Activated naive CD4-positive, alpha-beta T cell treated with anti-CD3 and anti-CD28 coated beads for 36 hours (primary cell): ENCODE measurements at regions not wholly inside any gene's neighbourhood (a gene's known extent, or its start where the extent isn't known, plus 50 kb on each side); places are given as distances from the start of the nearest gene placed in this dataset.
"Not testable (repeated sequence)": the region's sequence is repeated elsewhere in the genome, so short reads cannot be mapped to it uniquely, and the experiment has no call there.

Experiments used
- CTCF ChIA-PET: fragments of 350-600 bp; sonication (Branson Sonifier 250); formaldehyde crosslinking; loops from one replicate; lab custom pipeline; 2021; ENCODE audit warnings: antibody characterized with exemption; lab: Charles Lee
- DNase-seq: peaks from one replicate; pipeline ENCODE4 v3.0.0-alpha.2; 2020
- H3K27ac Mint-ChIP-seq: one replicate; pipeline ENCODE4 v1.8.0; 2021; ENCODE audit warnings: mild to moderate bottlenecking, mixed read lengths
- H3K27me3 Mint-ChIP-seq: one replicate; pipeline ENCODE4 v1.8.0; 2021; ENCODE audit warnings: low read depth, mixed read lengths
- H3K36me3 Mint-ChIP-seq: one replicate; pipeline ENCODE4 v1.8.0; 2021; ENCODE audit warnings: low read depth, mixed read lengths
- H3K4me1 Mint-ChIP-seq: one replicate; pipeline ENCODE4 v1.8.0; 2021; ENCODE audit warnings: low read depth, mixed read lengths
- H3K4me3 Mint-ChIP-seq: one replicate; pipeline ENCODE4 v1.8.0; 2021; ENCODE audit warnings: mild to moderate bottlenecking, moderate library complexity, mixed read lengths
- H3K9me3 Mint-ChIP-seq: one replicate; pipeline ENCODE4 v1.8.0; 2021; ENCODE audit warnings: mixed read lengths
- intact Hi-C: fragments of 100-400 bp; cut with micrococcal nuclease; formaldehyde crosslinking; loops from one replicate; pipeline ENCODE4 v1.15.1; 2023

DNA sequence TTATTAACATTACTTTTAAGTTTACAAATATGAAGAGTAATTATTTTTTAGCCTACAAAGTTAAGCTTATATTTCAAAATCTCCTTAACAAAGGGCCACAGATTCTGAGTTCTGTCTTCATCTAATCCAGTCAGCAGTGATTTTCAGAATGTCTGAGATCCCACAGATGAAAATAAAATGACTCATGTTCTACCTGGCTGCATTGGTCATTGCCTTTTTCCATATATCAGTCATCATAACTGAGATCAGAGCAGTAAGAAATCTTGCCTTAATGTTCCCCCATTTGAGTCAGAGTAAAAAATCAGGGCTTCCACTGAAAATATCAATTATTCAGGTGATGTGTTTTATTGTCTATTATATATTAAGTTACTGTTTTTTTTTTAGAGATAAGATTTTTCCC lies 416.1 kb downstream of the MRPL39 start:
- intact Hi-C loops: no loop called here
- no peaks in the 10 kb centered on the region for H3K4me1 Mint-ChIP-seq
- H3K4me3 Mint-ChIP-seq: no peak overlapping the region
- no peaks in the 10 kb centered on the region for H3K9me3 Mint-ChIP-seq
- H3K36me3 Mint-ChIP-seq: no peaks in the 10 kb centered on the region
- no peak overlapping the region for H3K27ac Mint-ChIP-seq
- DNase-seq: no peak
- CTCF ChIA-PET: no interaction called here
- no peaks in the 10 kb centered on the region for H3K27me3 Mint-ChIP-seq

DNA sequence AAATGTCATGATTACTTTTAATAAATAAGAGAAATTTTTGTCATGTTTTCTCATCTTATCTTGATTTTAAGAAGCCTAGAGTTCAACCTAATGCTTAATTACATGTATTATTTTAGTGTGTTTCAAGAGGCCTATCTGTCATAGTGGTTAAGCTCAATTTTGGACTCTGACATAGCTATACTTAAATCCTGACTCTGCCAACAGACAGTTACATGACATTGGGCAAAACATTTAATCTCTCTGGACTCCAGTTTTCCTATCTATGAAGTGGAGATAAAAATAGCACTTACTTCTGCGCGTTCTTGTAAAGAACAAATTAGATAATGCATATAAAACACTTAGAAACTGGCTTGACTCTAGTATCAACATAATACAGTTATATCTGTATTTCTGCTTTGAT lies 417.8 kb downstream of the MRPL39 start:
- no peaks in the 10 kb centered on the region for H3K9me3 Mint-ChIP-seq
- intact Hi-C loops: no loop called here
- CTCF ChIA-PET: no interaction called here
- H3K4me1 Mint-ChIP-seq: no peaks in the 10 kb centered on the region
- no peak for DNase-seq
- no peak overlapping the region for H3K4me3 Mint-ChIP-seq
- H3K27ac Mint-ChIP-seq: no peak overlapping the region
- no peaks in the 10 kb centered on the region for H3K36me3 Mint-ChIP-seq
- H3K27me3 Mint-ChIP-seq: no peaks in the 10 kb centered on the region

DNA sequence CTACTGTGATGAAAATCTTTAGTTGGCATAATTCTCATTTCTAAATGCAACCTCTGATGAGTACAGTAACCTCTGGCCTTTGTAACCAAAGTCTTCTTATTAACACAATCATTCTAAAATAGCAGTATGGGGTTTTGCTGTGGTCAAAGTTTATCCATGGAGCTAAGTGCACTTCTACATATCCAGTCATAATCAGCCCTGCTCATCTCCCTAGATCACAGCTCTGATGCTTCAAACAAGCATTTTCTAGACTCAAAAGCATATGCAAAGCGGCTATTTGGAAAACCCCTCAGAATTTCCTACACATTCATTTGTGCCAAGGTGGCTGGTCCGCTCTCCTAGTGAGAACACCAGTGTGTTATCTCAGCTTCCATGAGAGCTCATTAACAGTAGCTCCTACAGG lies 418.6 kb downstream of the MRPL39 start:
- H3K27me3 Mint-ChIP-seq: no peaks in the 10 kb centered on the region
- peak; percentile 4 for DNase-seq
- CTCF ChIA-PET: interaction anchor here (0.8 kb wide), 1 partner anchor 9 kb away, joined by 5 read pairs; no protein-coding TSS in a partner anchor

DNA sequence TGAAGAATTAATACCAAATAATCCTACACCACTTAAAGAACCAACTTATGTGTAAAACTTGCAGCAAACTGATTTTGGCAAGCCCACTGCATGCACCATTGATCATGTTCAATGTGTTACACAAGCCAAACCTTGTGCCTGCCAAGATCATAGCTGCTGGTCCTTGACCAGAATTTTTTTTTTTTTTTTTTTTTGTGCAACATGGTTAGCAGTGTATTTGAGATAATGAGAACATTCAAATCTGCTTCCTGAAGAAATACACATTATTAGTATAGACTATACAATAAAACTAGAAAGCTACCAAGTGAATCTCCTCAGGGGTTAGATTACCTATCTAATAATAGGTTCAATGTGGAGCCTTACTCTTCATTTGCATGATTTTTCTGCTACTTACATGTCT lies 421.0 kb downstream of the MRPL39 start:
- no peaks in the 10 kb centered on the region for H3K27me3 Mint-ChIP-seq
- no peak overlapping the region for H3K4me3 Mint-ChIP-seq
- no peaks in the 10 kb centered on the region for H3K4me1 Mint-ChIP-seq
- intact Hi-C loops: no loop called here
- CTCF ChIA-PET: no interaction called here
- no peak for DNase-seq
- no peak overlapping the region for H3K27ac Mint-ChIP-seq
- no peaks in the 10 kb centered on the region for H3K9me3 Mint-ChIP-seq
- H3K36me3 Mint-ChIP-seq: no peaks in the 10 kb centered on the region

More for the DNA sequence above, 418.6 kb downstream of the MRPL39 start:
- Mint-ChIP-seq H3K36me3 (no peaks in the 10 kb centered on the region), H3K9me3 (no peaks in the 10 kb centered on the region), H3K4me3 (no peak overlapping the region), H3K4me1 (no peaks in the 10 kb centered on the region), H3K27ac (no peak overlapping the region)
- intact Hi-C loops: no loop called here

DNA sequence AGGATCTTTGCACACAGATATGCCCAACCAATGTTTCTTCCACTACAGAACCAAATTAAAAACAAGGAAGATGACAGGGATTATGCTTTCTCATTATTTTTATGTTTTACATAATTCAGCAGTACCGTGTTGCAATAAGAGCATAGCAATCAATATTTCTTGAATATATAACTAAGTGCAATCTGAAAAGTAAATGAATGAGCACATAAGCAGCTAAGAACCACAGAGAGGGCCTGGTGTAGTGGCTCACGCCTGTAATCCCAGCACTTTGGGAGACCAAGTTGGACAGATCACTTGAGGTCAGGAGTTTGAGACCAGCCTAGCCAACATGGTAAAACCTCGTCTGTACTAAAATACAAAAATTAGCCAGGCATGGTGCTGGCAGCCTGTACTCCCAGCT lies 423.7 kb downstream of the MRPL39 start:
- no peaks in the 10 kb centered on the region for H3K36me3 Mint-ChIP-seq
- H3K4me3 Mint-ChIP-seq: no peak overlapping the region
- intact Hi-C loops: no loop called here
- CTCF ChIA-PET: no interaction called here
- DNase-seq: no peak
- H3K27me3 Mint-ChIP-seq: no peaks in the 10 kb centered on the region
- H3K4me1 Mint-ChIP-seq: no peaks in the 10 kb centered on the region
- no peaks in the 10 kb centered on the region for H3K9me3 Mint-ChIP-seq
- no peak overlapping the region for H3K27ac Mint-ChIP-seq

DNA sequence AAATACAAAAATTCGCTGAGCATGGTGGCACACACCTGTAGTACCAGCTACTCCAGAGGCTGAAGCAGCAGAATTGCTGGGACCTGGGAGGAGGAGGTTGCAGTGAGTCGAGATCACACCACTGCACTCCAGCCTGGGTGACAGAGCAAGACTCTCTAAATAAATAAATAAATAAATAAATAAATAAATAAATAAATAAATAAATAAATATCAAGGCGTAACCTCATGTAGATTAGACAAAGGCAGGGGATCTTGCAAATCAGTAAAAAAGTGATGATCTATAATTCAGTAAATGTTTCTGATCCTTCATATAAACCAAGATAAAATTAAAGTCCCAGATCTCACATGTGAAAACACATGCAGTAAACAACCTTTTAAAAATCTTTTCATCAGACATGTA lies 425.6 kb downstream of the MRPL39 start:
- DNase-seq, H3K4me1 Mint-ChIP-seq, H3K4me3 Mint-ChIP-seq, H3K27ac Mint-ChIP-seq, H3K9me3 Mint-ChIP-seq, intact Hi-C loops, H3K36me3 Mint-ChIP-seq, H3K27me3 Mint-ChIP-seq: not testable (repeated sequence)
- CTCF ChIA-PET: interaction anchor here (0.5 kb wide), 1 partner anchor 417 kb away, joined by 5 read pairs; no protein-coding TSS in a partner anchor

DNA sequence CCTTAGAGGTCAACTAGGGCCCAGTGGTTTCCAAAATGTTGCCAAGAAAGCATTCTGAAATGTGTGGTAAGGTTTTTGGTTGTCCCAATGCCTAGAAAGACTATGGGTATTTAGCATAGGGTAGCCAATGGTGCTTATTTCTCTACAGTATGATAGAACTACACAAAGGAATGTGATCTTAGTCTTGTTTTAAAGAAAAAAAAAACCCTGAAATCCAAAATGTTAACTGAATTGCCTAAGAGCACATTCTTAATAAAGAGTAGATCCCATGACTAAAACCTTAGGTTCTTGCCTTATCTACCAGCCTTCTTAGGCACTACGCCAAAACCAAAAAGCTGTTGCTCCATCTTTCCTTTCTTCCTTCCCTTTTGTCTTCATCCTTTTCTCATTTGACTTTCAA lies 428.2 kb downstream of the MRPL39 start:
- CTCF ChIA-PET: interaction anchor here (1.0 kb wide), 1 partner anchor 10 kb away, joined by 5 read pairs; no protein-coding TSS in a partner anchor
- no peaks in the 10 kb centered on the region for H3K36me3 Mint-ChIP-seq
- no peaks in the 10 kb centered on the region for H3K4me1 Mint-ChIP-seq
- H3K27me3 Mint-ChIP-seq: no peaks in the 10 kb centered on the region
- H3K9me3 Mint-ChIP-seq: no peaks in the 10 kb centered on the region
- no peak for DNase-seq
- H3K4me3 Mint-ChIP-seq: no peak overlapping the region
- intact Hi-C loops: no loop called here
- H3K27ac Mint-ChIP-seq: no peak overlapping the region

DNA sequence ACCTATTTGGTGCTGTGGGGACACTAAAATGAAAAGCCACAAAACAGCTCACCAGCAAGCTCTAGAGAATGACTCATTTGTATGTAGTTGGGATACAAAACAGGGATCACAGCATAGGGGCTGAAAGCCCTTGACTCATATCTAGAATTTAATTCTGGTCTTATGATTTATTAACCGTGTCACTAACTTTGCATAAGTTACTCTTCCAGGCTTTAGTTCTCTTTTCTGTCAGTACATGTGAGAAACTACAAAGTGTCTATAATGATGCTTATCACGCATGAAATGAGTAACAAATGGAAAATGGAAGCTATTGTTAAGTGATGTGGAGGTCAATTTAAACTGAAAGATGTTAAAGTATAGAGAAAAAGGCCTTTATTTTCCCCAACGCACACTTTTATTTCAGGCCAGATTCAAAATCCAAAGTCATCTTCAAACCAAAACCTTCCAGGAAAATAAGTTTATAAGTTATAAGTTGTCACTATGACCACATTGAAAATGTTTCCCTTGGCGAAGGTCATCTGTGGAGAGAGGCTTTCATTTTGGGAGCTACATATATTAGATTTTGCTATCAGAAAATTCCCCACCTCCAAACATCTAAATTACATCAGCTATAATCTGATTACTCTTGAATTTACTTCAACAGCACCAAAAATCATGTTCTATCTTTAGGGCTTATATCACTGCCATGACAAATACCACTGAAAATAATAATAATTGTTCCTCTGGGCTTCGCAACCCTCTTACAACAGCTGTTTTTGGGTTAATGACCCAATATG lies 430.5 kb downstream of the MRPL39 start:
- no peak overlapping the region for H3K27ac Mint-ChIP-seq
- intact Hi-C loops: no loop called here
- H3K4me1 Mint-ChIP-seq: no peaks in the 10 kb centered on the region
- H3K9me3 Mint-ChIP-seq: no peaks in the 10 kb centered on the region
- DNase-seq: no peak
- H3K4me3 Mint-ChIP-seq: no peak overlapping the region
- CTCF ChIA-PET: no interaction called here
- H3K27me3 Mint-ChIP-seq: no peaks in the 10 kb centered on the region
- no peaks in the 10 kb centered on the region for H3K36me3 Mint-ChIP-seq

DNA sequence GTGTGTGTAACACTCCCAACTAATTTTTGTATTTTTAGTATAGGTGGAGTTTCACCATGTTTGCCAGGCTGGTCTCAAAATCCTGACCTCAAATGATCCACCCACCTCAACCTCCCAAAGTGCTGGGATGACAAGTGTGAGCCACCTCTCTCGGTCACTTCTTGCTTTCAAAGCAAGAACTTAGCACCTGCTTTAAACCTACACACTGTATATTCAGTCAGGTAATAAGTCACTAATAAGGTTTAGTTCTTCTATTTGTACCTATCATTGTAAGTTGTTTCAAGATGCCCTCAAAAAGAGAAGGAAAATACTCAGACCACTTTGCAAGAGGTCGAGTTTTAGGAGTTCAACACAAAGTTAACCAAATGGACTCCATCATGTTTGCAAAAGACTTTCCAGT lies 431.3 kb downstream of the MRPL39 start:
- no peaks in the 10 kb centered on the region for H3K27me3 Mint-ChIP-seq
- DNase-seq: no peak
- H3K4me3 Mint-ChIP-seq: no peak overlapping the region
- intact Hi-C loops: no loop called here
- H3K9me3 Mint-ChIP-seq: no peaks in the 10 kb centered on the region
- CTCF ChIA-PET: interaction anchor here (0.6 kb wide), 1 partner anchor 1259 kb away, joined by 4 read pairs; no protein-coding TSS in a partner anchor
- H3K4me1 Mint-ChIP-seq: no peaks in the 10 kb centered on the region
- no peak overlapping the region for H3K27ac Mint-ChIP-seq
- no peaks in the 10 kb centered on the region for H3K36me3 Mint-ChIP-seq

DNA sequence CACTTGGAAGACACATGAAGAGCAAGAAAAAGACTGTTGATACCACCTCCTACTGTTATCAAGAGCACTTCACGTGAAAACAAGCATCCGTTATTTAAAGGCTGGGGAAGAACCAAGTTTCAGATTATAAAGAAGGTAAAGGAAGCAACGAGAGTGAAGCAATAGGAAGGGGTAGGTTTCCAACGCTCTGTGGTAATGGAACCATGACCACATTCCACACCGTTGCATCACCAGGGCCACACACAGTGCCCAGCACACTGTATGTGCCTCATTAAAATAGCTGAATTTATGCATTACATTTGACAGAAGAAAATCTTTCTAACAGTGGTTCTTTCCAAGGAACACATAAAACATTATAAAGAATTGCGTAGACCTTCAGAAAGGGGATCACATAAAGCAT lies 435.8 kb downstream of the MRPL39 start:
- H3K4me3 Mint-ChIP-seq: no peak overlapping the region
- CTCF ChIA-PET: no interaction called here
- peaks cover 6% of the 10 kb centered on the region for H3K9me3 Mint-ChIP-seq
- intact Hi-C loops: no loop called here
- H3K36me3 Mint-ChIP-seq: no peaks in the 10 kb centered on the region
- no peak for DNase-seq
- no peak overlapping the region for H3K27ac Mint-ChIP-seq
- H3K27me3 Mint-ChIP-seq: no peaks in the 10 kb centered on the region
- no peaks in the 10 kb centered on the region for H3K4me1 Mint-ChIP-seq

DNA sequence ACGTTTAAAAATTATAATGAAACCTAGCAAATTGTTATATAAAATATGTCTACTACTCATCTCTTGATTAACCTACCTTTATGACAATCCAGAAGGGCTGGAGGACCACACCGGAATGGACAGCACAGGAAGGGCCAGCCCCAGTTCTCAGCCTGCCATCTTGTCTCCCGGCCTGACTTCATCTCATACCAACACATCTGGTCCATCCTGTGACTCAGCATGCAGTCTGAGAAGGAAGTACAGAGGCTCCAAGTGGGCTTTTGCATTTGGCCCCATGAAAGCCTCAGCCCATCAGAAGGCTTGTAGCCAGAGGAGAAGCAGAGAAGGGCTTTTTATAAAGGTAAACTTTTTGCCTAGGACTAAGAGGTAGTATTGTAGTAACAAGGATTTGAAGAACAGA lies 436.6 kb downstream of the MRPL39 start:
- H3K4me3 Mint-ChIP-seq: no peak overlapping the region
- H3K36me3 Mint-ChIP-seq: no peaks in the 10 kb centered on the region
- intact Hi-C loops: no loop called here
- no peak overlapping the region for H3K27ac Mint-ChIP-seq
- DNase-seq: no peak
- peaks cover 7% of the 10 kb centered on the region for H3K9me3 Mint-ChIP-seq
- CTCF ChIA-PET: no interaction called here
- no peaks in the 10 kb centered on the region for H3K4me1 Mint-ChIP-seq
- H3K27me3 Mint-ChIP-seq: no peaks in the 10 kb centered on the region

DNA sequence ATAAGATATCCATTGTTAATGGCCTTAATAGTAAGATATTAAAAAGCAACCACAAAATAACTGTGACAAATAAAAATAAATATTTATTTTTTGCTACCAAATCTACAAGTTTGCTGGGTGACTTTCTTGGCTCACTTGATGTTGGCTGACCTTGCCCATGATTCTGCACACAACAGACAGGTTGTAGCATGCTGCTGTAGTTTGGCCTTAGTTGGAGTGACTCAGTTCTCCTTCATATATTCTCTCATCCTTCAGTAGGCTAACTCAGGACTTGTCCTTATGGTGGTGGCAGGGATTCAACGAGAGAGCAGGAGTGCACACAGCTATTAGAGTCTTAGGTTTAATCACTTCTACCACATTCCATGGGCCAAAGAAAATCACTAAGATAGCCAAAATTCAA lies 437.9 kb downstream of the MRPL39 start:
- peaks cover 11% of the 10 kb centered on the region for H3K9me3 Mint-ChIP-seq
- H3K4me1 Mint-ChIP-seq: no peaks in the 10 kb centered on the region
- H3K27me3 Mint-ChIP-seq: no peaks in the 10 kb centered on the region
- CTCF ChIA-PET: no interaction called here
- H3K27ac Mint-ChIP-seq: no peak overlapping the region
- intact Hi-C loops: no loop called here
- no peak for DNase-seq
- H3K4me3 Mint-ChIP-seq: no peak overlapping the region
- no peaks in the 10 kb centered on the region for H3K36me3 Mint-ChIP-seq

DNA sequence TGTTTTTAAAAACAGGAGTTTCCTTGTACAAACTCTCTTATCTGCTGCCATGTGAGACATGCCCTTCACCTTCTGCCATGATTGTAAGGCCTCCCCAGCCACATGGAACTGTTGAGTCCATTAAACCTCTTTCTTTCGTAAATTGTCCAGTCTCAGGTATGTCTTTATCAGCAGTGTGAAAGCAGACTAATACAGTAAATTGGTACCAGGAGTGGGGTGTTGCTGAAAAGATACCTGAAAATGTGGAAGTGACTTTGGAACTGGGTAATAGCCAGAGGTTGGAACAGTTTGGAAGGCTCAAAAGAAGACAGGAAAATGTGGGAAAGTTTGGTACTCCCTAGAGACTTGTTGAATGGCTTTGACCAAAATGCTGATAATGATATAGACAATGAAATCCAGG lies 440.4 kb downstream of the MRPL39 start:
- H3K4me3 Mint-ChIP-seq, DNase-seq, CTCF ChIA-PET, H3K36me3 Mint-ChIP-seq, H3K4me1 Mint-ChIP-seq, intact Hi-C loops, H3K27ac Mint-ChIP-seq, H3K27me3 Mint-ChIP-seq: not testable (repeated sequence)
- peaks cover 12% of the 10 kb centered on the region for H3K9me3 Mint-ChIP-seq
